Gastroesophageal sphincter (tissue), 3 donors: ENCODE measurements at regions not wholly inside any gene's neighbourhood (a gene's known extent, or its start where the extent isn't known, plus 50 kb on each side); places are given as distances from the start of the nearest gene placed in this dataset.

ENCODE experiments used
- CTCF ChIP-seq, 4 experiments: fragments of 200-600 bp in 2 of 4; fragments of 450-650 bp in 2 of 4; sonication (generic) in 1 of 4; IDR thresholded peaks; one replicate each; pipeline ENCODE4 v1.5.1; 2017 to 2019; ENCODE audit warnings: antibody characterized with exemption in 4 of 4, mild to moderate bottlenecking in 2 of 4, moderate library complexity in 2 of 4
- POLR2A ChIP-seq, 2 donors: fragments of 450-650 bp; IDR thresholded peaks; one replicate each; pipeline ENCODE4 v1.6.1; 2017; ENCODE audit warnings: antibody characterized with exemption in 2 of 2, mild to moderate bottlenecking in 2 of 2, moderate library complexity in 1 of 2

DNA sequence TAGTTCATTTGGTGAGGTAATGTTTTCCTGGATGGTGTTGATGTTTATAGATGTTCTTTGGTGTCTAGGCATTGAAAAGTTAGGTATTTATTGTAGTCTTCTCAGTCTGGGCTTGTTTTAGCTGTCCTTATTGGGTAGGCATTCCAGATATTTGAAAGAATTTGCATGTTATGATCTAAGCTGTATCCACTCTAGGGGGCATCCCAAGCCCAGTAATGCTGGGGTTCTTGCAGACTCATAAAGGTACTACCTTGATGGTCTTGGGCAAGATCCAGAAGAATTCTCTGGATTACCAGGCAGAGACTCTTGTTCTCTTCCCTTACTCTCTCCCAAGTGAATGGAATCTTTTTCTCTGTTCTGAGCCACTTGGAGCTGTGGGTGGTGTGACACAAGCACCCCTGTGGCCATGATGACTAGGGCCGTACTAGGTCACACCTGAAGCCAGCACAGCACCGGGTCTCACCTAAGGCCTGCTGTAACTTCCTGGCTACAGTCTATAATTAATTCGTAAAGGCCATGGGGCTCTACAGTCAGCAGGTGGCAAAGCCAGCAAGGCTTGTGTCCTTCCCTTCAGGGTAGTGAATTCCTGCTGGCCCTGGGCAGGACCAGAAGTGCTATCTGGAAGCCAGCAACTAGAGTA is 74.8 kb upstream of the PDE4B start:
- TF ChIP-seq CTCF (IDR thresholded peaks at IDR 0.05) = no peak
- TF ChIP-seq POLR2A (IDR thresholded peaks at IDR 0.05) = no peak
